Cardiac fibroblast (primary cell): ENCODE measurements at regions not wholly inside any gene's neighbourhood (a gene's known extent, or its start where the extent isn't known, plus 50 kb on each side); places are given as distances from the start of the nearest gene placed in this dataset.
A peak's percentile ranks its signal among the peaks of the same experiment; 100 is the strongest.

Source experiments
- DNase-seq, 2 donors: peaks; one replicate each; pipeline versions ENCODE4 v3.0.0 to v3.0.0-alpha.2; 2010; ENCODE audit warnings: low read depth in 2 of 2
- H3K4me3 ChIP-seq, 2 donors: replicated peaks in 1 of 2; 1 replicate in 1 of 2; 2 replicates in 1 of 2; pipeline ENCODE4 v1.5.1; 2011; ENCODE audit warnings: low read depth in 2 of 2, low read length in 2 of 2, mild to moderate bottlenecking in 2 of 2, moderate library complexity in 1 of 2
- CTCF ChIP-seq: IDR thresholded peaks from one replicate; pipeline ENCODE4 v1.5.1; 2011; ENCODE audit warnings: low read depth, mild to moderate bottlenecking, low read length, inconsistent platforms

- TF ChIP-seq CTCF = no peak
- no peak overlapping the region for H3K4me3 ChIP-seq
- peak in 1 of 2 donors; percentile 15 for DNase-seq
Observed at GRCh38 chr18:55089610-55090009, 130.3 kb upstream of the CCDC68 start.

DNA sequence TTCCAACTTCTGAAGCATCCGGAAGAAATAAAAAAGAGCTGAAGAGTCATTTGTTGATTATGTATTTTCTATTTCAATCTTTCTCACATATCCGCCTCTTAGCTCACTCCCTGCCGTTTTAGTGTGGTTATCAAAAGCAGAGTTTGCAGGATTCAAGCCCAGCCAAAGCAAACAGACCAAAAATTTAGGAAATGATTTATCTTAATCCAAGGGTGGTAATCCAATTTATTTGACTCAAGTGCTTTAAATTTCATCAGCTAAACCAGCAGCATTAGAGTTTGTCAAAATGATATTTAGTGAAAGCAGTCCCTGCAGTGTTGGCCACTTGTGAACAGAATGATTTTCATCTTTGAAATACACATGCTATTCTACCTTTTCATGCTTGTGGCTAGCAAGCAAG lies 129.3 kb upstream of the CCDC68 start:
- no peak for TF ChIP-seq CTCF
- no peak for DNase-seq
- H3K4me3 ChIP-seq = no peak overlapping the region

GRCh38 chr18:55088000-55088401 lies 128.7 kb upstream of the CCDC68 start:
- H3K4me3 ChIP-seq = no peak overlapping the region
- no peak for TF ChIP-seq CTCF
- DNase-seq = no peak

- H3K4me3 ChIP-seq = no peak overlapping the region
- DNase-seq = no peak
- no peak for TF ChIP-seq CTCF
Observed at GRCh38 chr18:55086906-55087305, 127.6 kb upstream of the CCDC68 start.

- no peak for TF ChIP-seq CTCF
- no peak overlapping the region for H3K4me3 ChIP-seq
- DNase-seq = no peak
Observed at GRCh38 chr18:55085557-55086285, 126.5 kb upstream of the CCDC68 start.

- H3K4me3 ChIP-seq = no peak overlapping the region
- no peak for TF ChIP-seq CTCF
- no peak for DNase-seq
Observed at GRCh38 chr18:55084550-55084949, 125.3 kb upstream of the CCDC68 start.

DNA sequence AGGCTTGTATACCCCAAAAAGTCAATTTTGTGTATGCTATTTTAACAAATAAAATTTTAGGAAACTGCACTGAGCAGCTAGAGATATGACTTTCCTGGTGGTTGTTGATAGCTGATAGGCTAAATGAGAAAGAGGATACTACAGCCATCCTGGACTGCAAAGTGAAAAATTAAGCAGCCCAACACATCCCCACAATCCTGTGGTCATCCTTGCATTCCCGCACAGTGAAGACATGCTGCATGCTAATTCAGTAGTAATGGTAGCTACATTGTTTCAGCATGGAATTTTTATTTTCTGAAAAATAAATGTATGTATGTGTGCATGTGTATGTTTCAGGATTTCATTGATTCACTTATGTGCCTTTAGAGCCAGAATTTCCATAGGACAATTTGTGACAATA lies 124.2 kb upstream of the CCDC68 start:
- H3K4me3 ChIP-seq = no peak overlapping the region
- no peak for DNase-seq
- TF ChIP-seq CTCF = no peak
